ENCODE measurements at regions not wholly inside any gene's neighbourhood (a gene's known extent, or its start where the extent isn't known, plus 50 kb on each side); places are given as distances from the start of the nearest gene placed in this dataset.

- no peak for TF ChIP-seq CTCF (IDR thresholded peaks at IDR 0.05)
- no peak for TF ChIP-seq USF1 (IDR thresholded peaks at IDR 0.05; ENCODE audit: borderline replicate concordance, low read depth)
- no peak for TF ChIP-seq RCOR1 (IDR thresholded peaks at IDR 0.05; ENCODE audit: low read length)
- no peak for TF ChIP-seq JUND (IDR thresholded peaks at IDR 0.05)
- TF ChIP-seq EP300 (IDR thresholded peaks at IDR 0.05; ENCODE audit: borderline replicate concordance in 1 of 2, low read depth in 1 of 2, low read length in 1 of 2) = 0 out of 4 replicates have a peak, but pooled peaks of 1 of the 2 experiments have one; percentile 7
Measured at GRCh38 chr15:39363761-39364586, 216.9 kb upstream of the THBS1 start.

Data from SK-N-SH (cell line).